ENCODE measurements at regions not wholly inside any gene's neighbourhood (a gene's known extent, or its start where the extent isn't known, plus 50 kb on each side); places are given as distances from the start of the nearest gene placed in this dataset.

GRCh38 chr5:103990064-103990463, 427.5 kb upstream of the NUDT12 start:
- no peak for TF ChIP-seq ZNF354C (tag by site-specific recombination; IDR thresholded peaks at IDR 0.05; ENCODE audit: borderline replicate concordance, low read depth)
- no peak for TF ChIP-seq ZNF610 (tag by site-specific recombination; IDR thresholded peaks at IDR 0.05; ENCODE audit: borderline replicate concordance)
- no peak for TF ChIP-seq ZBTB49 (tag by site-specific recombination; IDR thresholded peaks at IDR 0.05; ENCODE audit: low read depth)
- TF ChIP-seq CTCF (tag by site-specific recombination; IDR thresholded peaks at IDR 0.05): no peak
- TF ChIP-seq ZNF558 (tag by site-specific recombination; IDR thresholded peaks at IDR 0.05): no peak
- TF ChIP-seq YY1 (tag by site-specific recombination; IDR thresholded peaks at IDR 0.05): no peak
- no peak for TF ChIP-seq ZNF624 (tag by site-specific recombination; IDR thresholded peaks at IDR 0.05)
- TF ChIP-seq ZNF274 (IDR thresholded peaks at IDR 0.05; ENCODE audit: low read length): no peak
- no peak for TF ChIP-seq ZNF274 (tag by site-specific recombination; IDR thresholded peaks at IDR 0.05; ENCODE audit: borderline replicate concordance)
- TF ChIP-seq ZBTB44 (tag by site-specific recombination; IDR thresholded peaks at IDR 0.05): no peak
- no peak for TF ChIP-seq ZNF311 (tag by site-specific recombination; IDR thresholded peaks at IDR 0.05; ENCODE audit: borderline replicate concordance)
- TF ChIP-seq TCF7L2 (IDR thresholded peaks at IDR 0.05; ENCODE audit: borderline replicate concordance, low read depth, low read length): no peak

All from HEK293 (cell line).